Fibroblast of lung (primary cell): ENCODE measurements at regions not wholly inside any gene's neighbourhood (a gene's known extent, or its start where the extent isn't known, plus 50 kb on each side); places are given as distances from the start of the nearest gene placed in this dataset.

Source experiments
- EZH2 ChIP-seq: IDR thresholded peaks from 2 replicates; pipeline ENCODE4 v1.5.1; 2012; ENCODE audit warnings: low read length, control low read depth, mild to moderate bottlenecking; ENCODE audit errors: missing control alignments
- TF ChIP-seq, protein P1 (sequence below), 2 donors: IDR thresholded peaks in 1 of 2; conservative IDR thresholded peaks in 1 of 2; 1 replicate in 1 of 2; 2 replicates in 1 of 2; pipeline ENCODE4 v1.5.1; 2011 to 2012; ENCODE audit warnings: low read length in 2 of 2, control low read depth in 1 of 2, inconsistent platforms in 1 of 2, low read depth in 1 of 2, mild to moderate bottlenecking in 1 of 2

DNA sequence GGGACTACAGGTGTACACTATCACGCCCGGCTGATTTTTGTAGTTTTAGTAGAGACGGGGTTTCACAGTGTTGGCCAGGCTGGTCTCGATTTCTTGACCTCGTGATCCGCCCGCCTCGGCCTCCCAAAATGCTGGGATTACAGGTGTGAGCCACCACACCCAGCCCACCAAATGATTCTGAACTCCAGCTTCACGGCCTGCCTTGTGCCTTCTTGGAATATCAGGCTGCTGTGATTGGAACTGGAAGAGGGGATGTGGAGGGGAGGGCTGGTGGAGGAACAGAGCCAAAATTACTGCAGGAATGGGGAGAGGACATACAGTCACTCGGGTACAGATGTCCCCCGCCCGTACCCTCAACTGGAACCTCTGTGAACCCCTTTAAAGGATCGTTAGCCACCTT, 268.4 kb downstream of the ACTR3B start:
- TF ChIP-seq, protein P1, sequence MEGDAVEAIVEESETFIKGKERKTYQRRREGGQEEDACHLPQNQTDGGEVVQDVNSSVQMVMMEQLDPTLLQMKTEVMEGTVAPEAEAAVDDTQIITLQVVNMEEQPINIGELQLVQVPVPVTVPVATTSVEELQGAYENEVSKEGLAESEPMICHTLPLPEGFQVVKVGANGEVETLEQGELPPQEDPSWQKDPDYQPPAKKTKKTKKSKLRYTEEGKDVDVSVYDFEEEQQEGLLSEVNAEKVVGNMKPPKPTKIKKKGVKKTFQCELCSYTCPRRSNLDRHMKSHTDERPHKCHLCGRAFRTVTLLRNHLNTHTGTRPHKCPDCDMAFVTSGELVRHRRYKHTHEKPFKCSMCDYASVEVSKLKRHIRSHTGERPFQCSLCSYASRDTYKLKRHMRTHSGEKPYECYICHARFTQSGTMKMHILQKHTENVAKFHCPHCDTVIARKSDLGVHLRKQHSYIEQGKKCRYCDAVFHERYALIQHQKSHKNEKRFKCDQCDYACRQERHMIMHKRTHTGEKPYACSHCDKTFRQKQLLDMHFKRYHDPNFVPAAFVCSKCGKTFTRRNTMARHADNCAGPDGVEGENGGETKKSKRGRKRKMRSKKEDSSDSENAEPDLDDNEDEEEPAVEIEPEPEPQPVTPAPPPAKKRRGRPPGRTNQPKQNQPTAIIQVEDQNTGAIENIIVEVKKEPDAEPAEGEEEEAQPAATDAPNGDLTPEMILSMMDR (conservative IDR thresholded peaks at IDR 0.05 in 1 of 2, IDR thresholded peaks at IDR 0.05 in 1 of 2; ENCODE audit: low read depth in 1 of 2, low read length in 2 of 2): no peak
- no peak for TF ChIP-seq EZH2
